ENCODE measurements at regions not wholly inside any gene's neighbourhood (a gene's known extent, or its start where the extent isn't known, plus 50 kb on each side); places are given as distances from the start of the nearest gene placed in this dataset.
"Not testable (repeated sequence)": the region's sequence is repeated elsewhere in the genome, so short reads cannot be mapped to it uniquely, and the experiment has no call there.

DNA sequence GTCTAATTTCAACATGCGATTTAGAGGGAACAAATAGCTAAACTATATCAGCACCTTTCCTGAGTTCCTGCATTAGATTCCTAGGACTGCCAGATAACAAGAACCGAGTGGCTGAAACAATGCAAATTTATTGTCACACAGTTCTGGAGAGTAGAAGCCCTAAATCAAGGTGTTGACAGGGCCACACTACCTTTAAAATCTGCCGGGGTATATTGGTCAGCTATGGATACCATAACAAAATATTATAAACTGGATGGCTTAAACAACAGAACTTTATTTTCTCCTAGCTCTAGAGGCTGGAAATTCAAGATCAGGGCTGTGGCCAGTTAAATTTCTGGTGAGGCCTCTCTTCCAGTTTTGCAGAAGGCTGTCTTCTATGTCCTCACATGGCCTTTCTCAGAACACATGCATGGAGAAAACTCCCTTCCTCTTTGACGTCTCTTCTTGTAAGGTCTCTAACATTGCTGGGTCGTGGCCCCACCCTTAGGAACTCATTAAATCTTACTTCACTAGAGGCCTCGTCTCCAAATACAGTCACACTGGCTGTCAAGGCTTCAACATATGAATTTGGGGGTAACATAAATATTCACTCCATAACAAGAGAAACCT, 144.3 kb downstream of the FCRL5 start:
- DNase-seq = no peak

DNA sequence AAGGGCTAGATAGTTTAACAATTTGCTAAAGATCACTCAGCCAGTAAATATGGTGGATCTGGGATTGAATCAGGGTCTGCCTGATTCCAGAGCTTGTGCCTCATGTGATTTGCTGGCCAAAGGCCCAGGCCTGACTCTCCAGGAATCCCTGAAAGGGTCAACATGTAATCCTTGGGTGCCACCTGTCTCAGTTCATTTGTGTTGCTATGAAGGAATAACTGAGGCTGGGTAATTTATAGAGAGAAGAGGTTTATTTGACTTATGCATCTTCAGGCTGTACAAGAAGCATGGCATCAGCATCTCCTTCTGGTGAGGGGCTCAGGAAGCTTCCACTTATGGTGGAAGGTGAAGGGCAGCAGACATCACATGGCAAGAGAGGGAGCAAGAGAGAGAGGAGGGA, 144.9 kb downstream of the FCRL5 start:
- no peak for DNase-seq

DNA sequence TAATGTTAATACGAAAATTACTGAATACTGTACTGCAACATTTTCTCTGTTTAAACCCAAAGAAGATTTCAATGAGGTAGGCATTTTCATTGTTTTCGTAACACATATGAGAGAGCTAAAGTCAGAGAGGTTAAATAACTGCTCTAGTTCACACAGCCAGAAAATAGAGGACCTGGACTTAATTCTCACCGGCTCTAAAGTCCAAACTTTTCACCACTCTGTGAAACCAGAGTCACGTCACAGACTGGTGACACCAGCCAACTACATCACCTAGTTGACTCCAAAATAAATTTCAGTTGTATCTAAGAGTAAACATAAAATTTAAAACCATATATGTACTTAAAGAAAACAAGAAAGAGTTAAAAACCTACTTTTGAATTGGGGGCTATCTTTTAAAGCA, 146.7 kb downstream of the FCRL5 start:
- DNase-seq = no peak

- DNase-seq = no peak
Observed at GRCh38 chr1:157404614-157405013, 147.7 kb downstream of the FCRL5 start.

- DNase-seq = peak in 1 of 2 donors; percentile 75
Observed at GRCh38 chr1:157404063-157404501, 148.2 kb downstream of the FCRL5 start.

DNA sequence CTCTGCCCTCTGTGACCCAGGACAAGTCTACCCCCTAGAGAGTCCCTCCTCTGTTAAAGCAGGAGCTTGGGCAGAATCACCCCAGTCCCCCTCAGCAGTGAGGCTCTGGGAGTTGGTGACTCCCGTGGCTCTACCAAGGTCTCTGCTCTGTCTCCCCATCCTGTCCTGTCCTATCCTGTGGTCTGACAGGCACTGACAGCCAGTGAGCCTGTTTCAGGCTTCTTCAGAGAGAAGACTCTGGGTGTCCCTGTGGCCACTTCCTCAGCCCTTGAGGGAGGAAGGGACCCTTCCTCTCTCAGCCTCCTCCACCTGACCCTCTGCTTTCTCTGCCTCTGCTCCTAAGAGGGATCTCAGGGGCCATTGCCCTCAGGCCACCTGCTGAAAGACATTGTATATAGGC, 148.7 kb downstream of the FCRL5 start:
- DNase-seq = no peak

GRCh38 chr1:157403203-157403602, 149.1 kb downstream of the FCRL5 start:
- DNase-seq = no peak

DNA sequence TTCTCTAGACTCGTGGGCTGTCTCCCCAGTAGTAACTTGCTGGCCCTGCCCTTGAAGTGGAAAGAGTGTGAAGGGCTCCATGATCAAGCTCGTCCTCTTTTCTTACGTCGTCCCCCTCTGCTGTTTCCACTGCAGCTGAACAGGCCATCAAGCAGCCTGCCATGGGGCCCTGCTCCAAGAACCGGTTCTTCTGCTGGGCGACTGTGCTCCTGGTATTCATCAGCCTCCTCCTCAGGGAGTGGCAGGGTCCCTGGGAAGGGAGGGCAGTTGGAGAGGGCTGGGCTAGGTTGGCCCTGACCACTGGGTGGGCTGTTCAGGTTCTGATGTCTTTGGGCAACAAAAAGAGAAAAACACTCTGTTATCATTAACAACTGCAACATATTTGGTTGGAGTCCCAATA, 151.5 kb downstream of the FCRL5 start:
- no peak for DNase-seq

- DNase-seq = peak in 1 of 2 donors; percentile 58
Observed at GRCh38 chr1:157399984-157400382, 152.3 kb downstream of the FCRL5 start.

DNA sequence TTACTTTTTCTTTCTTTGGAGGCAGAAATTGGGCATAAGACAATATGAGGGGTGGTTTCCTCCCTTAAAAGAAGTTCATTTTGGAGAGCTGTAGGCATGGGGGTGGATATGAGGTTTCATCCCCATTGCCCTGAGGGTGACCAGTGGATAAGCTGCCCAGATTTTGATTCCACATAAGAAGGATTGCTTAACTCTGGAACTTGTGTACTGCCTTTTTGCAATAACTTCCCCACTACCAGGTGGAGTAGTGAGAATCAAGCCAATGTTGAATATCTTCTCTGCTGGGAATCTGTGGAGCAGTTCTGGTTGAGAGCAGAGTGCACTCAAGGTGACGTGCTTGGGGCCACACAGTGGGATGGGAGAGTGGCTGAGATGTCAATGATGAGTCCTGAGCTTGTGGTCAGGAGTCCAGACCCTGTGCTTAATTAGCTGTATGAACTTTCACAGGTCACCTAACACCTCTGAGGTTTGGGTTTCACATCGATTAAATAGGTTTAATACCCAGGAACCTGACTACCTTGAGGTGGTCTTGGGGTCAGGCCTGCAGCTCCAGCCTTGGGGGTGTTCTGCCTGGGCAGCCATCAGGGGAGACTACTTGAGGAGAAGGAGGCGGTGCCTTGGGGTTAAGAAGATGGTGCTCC, 152.9 kb downstream of the FCRL5 start:
- no peak for DNase-seq

- DNase-seq = no peak
Observed at GRCh38 chr1:157390651-157391050, 161.7 kb downstream of the FCRL5 start.

GRCh38 chr1:157388057-157388456, 164.3 kb downstream of the FCRL5 start:
- no peak for DNase-seq

- no peak for DNase-seq
Observed at GRCh38 chr1:157384258-157384657, 168.1 kb downstream of the FCRL5 start.

DNA sequence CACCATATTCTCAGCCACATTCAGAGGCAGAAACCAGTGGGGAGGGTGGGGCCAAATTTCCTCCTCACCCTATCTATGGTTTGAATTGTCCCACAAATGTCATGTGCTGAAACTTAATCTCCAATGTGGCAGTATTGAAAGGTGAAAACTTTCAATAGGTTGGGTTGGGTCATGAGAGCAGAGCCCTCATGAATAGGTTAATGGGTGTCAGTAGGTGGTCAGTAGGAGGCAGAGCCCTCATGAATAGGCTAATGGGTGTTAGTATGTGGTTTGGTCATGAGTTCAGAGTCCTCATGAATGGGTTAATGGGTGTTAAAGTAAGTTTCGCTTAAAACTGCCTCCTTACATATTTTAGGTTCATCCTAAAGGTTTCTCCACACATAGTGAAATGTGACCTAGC, 170.0 kb downstream of the FCRL5 start:
- no peak for DNase-seq

DNA sequence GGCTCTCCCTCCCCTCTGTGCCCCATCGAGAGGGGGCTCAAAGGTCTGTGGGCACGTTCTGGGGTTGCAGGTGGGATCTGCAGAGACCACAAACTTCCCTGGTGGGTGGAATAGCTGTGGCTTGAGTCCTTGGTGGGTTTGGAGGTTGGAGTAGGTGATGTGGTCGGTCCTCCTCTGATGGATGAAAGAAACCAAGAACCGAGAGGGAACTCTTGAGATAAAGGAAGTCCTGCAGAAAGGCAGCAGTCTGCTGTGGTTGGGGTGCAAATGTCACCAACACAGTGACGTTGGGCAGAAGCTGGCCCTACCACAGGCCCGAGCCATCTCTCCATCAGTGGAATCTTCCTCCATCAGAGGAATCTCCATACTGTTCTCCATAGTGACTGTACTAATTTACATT, 171.8 kb downstream of the FCRL5 start:
- no peak for DNase-seq

GRCh38 chr1:157377280-157377713, 175.0 kb downstream of the FCRL5 start:
- DNase-seq = peak in 1 of 2 donors; percentile 42

DNA sequence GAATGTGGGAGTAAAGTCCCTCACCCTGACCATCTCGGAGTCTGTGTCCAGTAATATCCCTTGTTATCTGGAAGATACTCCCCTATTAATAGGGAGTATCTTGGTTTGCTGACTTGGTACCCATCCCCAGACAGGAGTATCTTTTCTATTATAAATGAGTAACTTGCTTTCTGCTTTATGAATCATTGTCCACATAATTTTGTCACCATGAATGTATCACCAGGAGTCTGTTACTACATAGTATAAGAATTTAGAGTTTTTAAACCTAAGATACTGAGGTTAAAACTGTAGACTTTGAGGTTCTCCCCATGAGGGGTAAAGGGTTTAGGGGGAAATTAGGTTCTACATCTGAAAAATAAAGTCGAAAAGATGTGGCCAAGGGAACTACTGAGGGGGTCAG, 175.6 kb downstream of the FCRL5 start:
- no peak for DNase-seq

DNA sequence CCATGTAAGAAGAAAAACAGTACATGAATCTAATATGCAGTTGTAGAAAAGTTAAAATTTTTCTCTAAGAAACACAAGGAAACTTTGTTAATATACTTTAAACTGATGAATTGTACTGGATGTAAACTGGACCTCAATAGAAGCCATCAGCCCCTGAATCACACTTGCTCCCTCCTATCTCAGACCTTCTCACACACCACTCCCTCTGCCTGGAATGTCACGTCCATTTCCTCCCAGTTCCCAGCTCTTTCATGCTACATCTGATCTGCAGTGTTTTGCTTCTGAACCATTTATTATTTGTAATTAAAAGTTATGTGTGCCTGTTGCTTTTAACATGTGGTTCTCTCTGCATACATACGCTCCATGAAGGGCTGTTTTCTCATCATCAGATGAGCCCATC, 180.0 kb downstream of the FCRL5 start:
- DNase-seq = not testable (repeated sequence)

DNA sequence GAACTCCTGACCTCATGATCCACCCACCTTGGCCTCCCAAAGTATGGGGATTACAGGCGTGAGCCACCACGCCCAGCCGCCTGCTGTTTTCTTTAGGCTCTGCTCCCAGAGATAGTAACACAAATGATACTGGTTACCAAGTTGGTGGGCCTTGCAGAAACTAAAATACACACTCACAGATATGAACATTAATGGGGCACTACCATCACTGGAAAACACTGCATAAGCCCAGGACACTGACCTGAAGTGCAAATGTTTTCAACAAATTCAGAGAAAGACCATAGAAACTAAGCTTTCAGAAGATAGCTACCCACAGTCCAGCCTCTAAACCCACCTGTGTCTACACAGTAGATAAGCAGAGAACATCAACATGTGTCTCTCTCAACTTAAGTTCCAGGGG, 180.5 kb downstream of the FCRL5 start:
- DNase-seq = no peak

DNA sequence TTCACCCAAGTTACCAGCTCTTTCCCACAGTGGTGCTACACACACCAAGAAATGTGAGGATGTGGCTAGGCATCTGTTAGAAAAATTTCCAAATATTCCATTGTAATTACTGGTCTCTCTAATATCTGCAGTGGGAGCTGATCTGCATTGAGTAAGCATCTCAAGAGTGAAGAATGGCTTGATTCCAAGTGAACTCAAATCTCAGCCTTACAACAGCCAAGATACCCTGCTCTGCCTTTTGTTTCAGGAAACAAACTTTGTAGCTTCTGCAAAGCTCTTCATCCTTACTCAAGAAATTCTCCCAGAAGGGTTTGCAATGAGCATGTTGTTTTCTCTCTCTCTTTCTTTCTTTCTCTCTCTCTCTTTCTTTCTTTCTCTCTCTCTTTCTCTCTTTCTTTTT, 181.1 kb downstream of the FCRL5 start:
- DNase-seq = no peak

DNA sequence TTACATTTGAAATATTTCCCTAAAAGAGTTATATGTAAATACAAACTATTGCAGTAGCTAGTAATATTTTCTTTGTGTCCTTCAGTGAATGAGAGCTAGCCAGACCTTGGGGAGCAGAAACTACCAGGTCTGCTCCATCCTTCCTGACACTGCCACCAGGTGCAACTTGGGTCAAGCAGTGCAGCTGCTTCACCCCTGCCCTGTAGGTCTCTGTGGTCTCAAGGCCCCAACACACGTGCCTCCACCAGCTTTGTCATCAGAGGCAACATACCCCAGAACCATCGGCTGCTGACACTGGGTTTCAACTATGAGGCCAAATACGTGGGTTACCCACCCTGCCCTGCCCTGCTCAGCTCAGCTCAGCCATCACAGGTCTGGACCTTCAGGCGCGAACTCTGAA, 181.6 kb downstream of the FCRL5 start:
- no peak for DNase-seq

- peak in 1 of 2 donors; percentile 11 for DNase-seq
Observed at GRCh38 chr1:157369808-157370521, 182.3 kb downstream of the FCRL5 start.

DNA sequence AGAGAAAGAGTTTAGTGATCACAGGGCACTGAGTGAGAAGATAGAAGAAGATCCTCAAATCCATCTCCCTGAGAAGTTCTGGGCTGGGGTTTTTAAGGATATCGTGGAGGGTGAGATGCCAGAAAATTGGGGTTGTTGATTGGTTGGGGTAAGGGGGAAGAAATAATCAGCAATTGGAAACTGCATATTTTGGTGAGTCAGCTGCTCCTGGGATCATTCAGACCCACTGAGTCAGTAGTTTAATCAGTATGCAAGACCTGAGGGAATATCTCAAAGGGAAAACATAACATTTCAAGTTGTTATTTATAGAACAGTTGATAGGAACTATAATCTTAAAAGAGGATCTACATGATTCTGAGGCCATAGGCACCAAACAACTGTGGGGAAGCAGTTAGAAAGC, 183.4 kb downstream of the FCRL5 start:
- not testable (repeated sequence) for DNase-seq

- no peak for DNase-seq
Observed at GRCh38 chr1:157368363-157368762, 184.0 kb downstream of the FCRL5 start.
